MM.1S (cell line): ENCODE measurements at regions not wholly inside any gene's neighbourhood (a gene's known extent, or its start where the extent isn't known, plus 50 kb on each side); places are given as distances from the start of the nearest gene placed in this dataset.

ENCODE experiments used
- DNase-seq: peaks from one replicate; pipeline ENCODE4 v3.0.0-alpha.2; 2015
- H2AFZ ChIP-seq: fragments of 300-600 bp; sonication (generic); 2 replicates; pipeline ENCODE4 v1.6.0; 2016; ENCODE audit warnings: antibody characterized with exemption, low read length
- H3F3A ChIP-seq: fragments of 300-600 bp; sonication (generic); 2 replicates; pipeline ENCODE4 v1.6.1; 2016; ENCODE audit warnings: mild to moderate bottlenecking, antibody characterized with exemption, low read length, moderate library complexity, mixed read lengths; ENCODE audit not compliant: insufficient read depth
- H3K27ac ChIP-seq: fragments of 300-600 bp; sonication (generic); 2 replicates; pipeline ENCODE4 v1.5.1; 2016; ENCODE audit warnings: mild to moderate bottlenecking, low read length
- H3K27me3 ChIP-seq: fragments of 300-600 bp; sonication (generic); replicated peaks from 2 replicates; pipeline ENCODE4 v1.6.0; 2016; ENCODE audit warnings: low read length; ENCODE audit not compliant: insufficient read depth
- H3K36me3 ChIP-seq: fragments of 300-600 bp; sonication (generic); replicated peaks from 2 replicates; pipeline ENCODE4 v1.6.1; 2016; ENCODE audit warnings: mild to moderate bottlenecking, low read length, mixed read lengths; ENCODE audit not compliant: insufficient read depth
- H3K4me1 ChIP-seq: fragments of 300-600 bp; sonication (generic); 2 replicates; pipeline ENCODE4 v1.6.1; 2016; ENCODE audit warnings: low read length, mixed read lengths
- H3K4me2 ChIP-seq: fragments of 300-600 bp; sonication (generic); 2 replicates; pipeline ENCODE4 v1.6.0; 2016; ENCODE audit warnings: low read depth, low read length
- H3K4me3 ChIP-seq: fragments of 300-600 bp; sonication (generic); 2 replicates; pipeline ENCODE4 v1.5.1; 2016; ENCODE audit warnings: low read length, mixed read lengths
- H3K79me2 ChIP-seq: fragments of 300-600 bp; sonication (generic); 2 replicates; pipeline ENCODE4 v1.6.1; 2016; ENCODE audit warnings: mixed run types, low read length, mixed read lengths
- H3K9ac ChIP-seq: fragments of 300-600 bp; sonication (generic); 2 replicates; pipeline ENCODE4 v1.6.1; 2016; ENCODE audit warnings: low read length, mixed read lengths
- H3K9me2 ChIP-seq: fragments of 300-600 bp; sonication (generic); replicated peaks from 2 replicates; pipeline ENCODE4 v1.6.1; 2016; ENCODE audit warnings: mild to moderate bottlenecking, low read length, mixed read lengths; ENCODE audit not compliant: insufficient read depth
- H3K9me3 ChIP-seq: fragments of 300-600 bp; sonication (generic); replicated peaks from 2 replicates; pipeline ENCODE4 v1.6.1; 2016; ENCODE audit warnings: mild to moderate bottlenecking, low read length, mixed read lengths; ENCODE audit not compliant: insufficient read depth
- H4K20me1 ChIP-seq: fragments of 300-600 bp; sonication (generic); 2 replicates; pipeline ENCODE4 v1.6.1; 2016; ENCODE audit warnings: mild to moderate bottlenecking, low read length, moderate library complexity, mixed read lengths; ENCODE audit not compliant: insufficient read depth
- CTCF ChIP-seq: fragments of 300-600 bp; sonication (generic); IDR thresholded peaks from 2 replicates; pipeline ENCODE4 v1.5.1; 2016; ENCODE audit warnings: antibody characterized with exemption, low read length, mixed read lengths
- EZH2 ChIP-seq: fragments of 300-600 bp; sonication (generic); optimal IDR thresholded peaks from 2 replicates; pipeline ENCODE3; 2017; ENCODE audit warnings: low read depth, mild to moderate bottlenecking, antibody characterized with exemption, low read length, mixed read lengths
- EZH2phosphoT487 ChIP-seq: fragments of 300-600 bp; sonication (generic); IDR thresholded peaks from 2 replicates; pipeline ENCODE4 v1.6.1; 2018; ENCODE audit warnings: antibody characterized with exemption, low read length

DNA sequence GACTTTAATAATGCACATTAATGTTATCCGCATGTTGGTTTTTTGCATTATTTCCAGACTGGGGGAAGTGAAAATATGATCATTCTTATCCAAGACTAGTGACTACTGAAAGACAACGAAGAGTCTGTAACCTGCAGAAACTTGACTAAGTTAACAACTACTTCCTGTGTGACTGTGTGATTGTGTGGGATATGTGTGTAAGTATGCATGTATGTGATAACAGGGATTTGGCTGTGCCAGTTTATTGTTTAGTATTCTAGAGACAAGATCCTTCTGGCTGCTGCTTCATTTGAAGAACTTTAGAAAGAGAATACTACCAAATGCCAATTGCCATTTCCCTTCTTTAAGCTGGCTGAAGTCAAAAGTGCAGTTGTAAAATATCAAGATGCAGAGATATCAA, 375.7 kb upstream of the PRR16 start:
- H3K79me2 ChIP-seq: no peaks in the 10 kb centered on the region
- TF ChIP-seq EZH2phosphoT487: no peak
- no peak for TF ChIP-seq CTCF
- no peak for TF ChIP-seq EZH2
- H3K9me2 ChIP-seq: no peaks in the 10 kb centered on the region
- DNase-seq: no peak
- H4K20me1 ChIP-seq: no peaks in the 10 kb centered on the region
- H3K9me3 ChIP-seq: no peaks in the 10 kb centered on the region
- no peak overlapping the region for H3K4me2 ChIP-seq
- no peaks in the 10 kb centered on the region for H3K4me1 ChIP-seq
- H3K36me3 ChIP-seq: no peaks in the 10 kb centered on the region
- H3K4me3 ChIP-seq: no peak overlapping the region
- no peak overlapping the region for H3K9ac ChIP-seq
- no peaks in the 10 kb centered on the region for H3K27me3 ChIP-seq
- H3K27ac ChIP-seq: no peak overlapping the region
- H3F3A ChIP-seq: no peaks in the 10 kb centered on the region
- H2AFZ ChIP-seq: no peak overlapping the region

DNA sequence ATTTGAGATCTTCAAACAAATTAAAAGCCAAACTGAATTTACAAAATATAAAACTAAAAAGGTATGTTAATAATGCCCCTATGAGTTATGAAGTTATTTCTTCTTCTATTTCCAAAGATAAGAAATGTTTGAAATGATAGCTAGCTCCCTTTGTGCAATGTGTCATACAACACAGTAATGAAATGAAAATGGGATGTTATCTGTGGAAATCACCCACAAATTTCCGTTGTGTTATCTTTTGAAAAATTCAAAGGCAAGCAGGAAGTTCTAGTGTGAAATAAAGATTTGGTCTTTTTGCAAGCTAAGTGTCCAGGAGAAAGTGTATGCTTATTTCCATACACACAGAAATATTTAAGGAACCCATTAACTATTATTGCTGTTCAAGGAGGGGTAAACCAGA, 375.3 kb upstream of the PRR16 start:
- no peaks in the 10 kb centered on the region for H3K9me3 ChIP-seq
- no peaks in the 10 kb centered on the region for H3K9me2 ChIP-seq
- H3K27ac ChIP-seq: no peak overlapping the region
- DNase-seq: no peak
- H3K4me3 ChIP-seq: no peak overlapping the region
- no peaks in the 10 kb centered on the region for H3K4me1 ChIP-seq
- no peaks in the 10 kb centered on the region for H4K20me1 ChIP-seq
- no peaks in the 10 kb centered on the region for H3K27me3 ChIP-seq
- H3F3A ChIP-seq: no peaks in the 10 kb centered on the region
- H2AFZ ChIP-seq: no peak overlapping the region
- no peak overlapping the region for H3K9ac ChIP-seq
- H3K4me2 ChIP-seq: no peak overlapping the region
- TF ChIP-seq EZH2phosphoT487 (no peak), EZH2 (no peak), CTCF (no peak)
- no peaks in the 10 kb centered on the region for H3K79me2 ChIP-seq
- no peaks in the 10 kb centered on the region for H3K36me3 ChIP-seq

GRCh38 chr5:120091376-120091948, 372.6 kb upstream of the PRR16 start:
- no peak overlapping the region for H3K4me3 ChIP-seq
- no peaks in the 10 kb centered on the region for H3K27me3 ChIP-seq
- H2AFZ ChIP-seq: no peak overlapping the region
- TF ChIP-seq EZH2 (no peak), CTCF (no peak), EZH2phosphoT487 (no peak)
- H3K4me2 ChIP-seq: no peak overlapping the region
- no peaks in the 10 kb centered on the region for H4K20me1 ChIP-seq
- no peaks in the 10 kb centered on the region for H3K36me3 ChIP-seq
- peaks cover 3% of the 10 kb centered on the region; the same call in 1 of the 2 replicates for H3K4me1 ChIP-seq
- no peak for DNase-seq
- H3F3A ChIP-seq: no peaks in the 10 kb centered on the region
- H3K9ac ChIP-seq: no peak overlapping the region
- no peaks in the 10 kb centered on the region for H3K9me2 ChIP-seq
- H3K27ac ChIP-seq: no peak overlapping the region
- H3K79me2 ChIP-seq: no peaks in the 10 kb centered on the region
- H3K9me3 ChIP-seq: no peaks in the 10 kb centered on the region
